ENCODE measurements at regions not wholly inside any gene's neighbourhood (a gene's known extent, or its start where the extent isn't known, plus 50 kb on each side); places are given as distances from the start of the nearest gene placed in this dataset.

DNA sequence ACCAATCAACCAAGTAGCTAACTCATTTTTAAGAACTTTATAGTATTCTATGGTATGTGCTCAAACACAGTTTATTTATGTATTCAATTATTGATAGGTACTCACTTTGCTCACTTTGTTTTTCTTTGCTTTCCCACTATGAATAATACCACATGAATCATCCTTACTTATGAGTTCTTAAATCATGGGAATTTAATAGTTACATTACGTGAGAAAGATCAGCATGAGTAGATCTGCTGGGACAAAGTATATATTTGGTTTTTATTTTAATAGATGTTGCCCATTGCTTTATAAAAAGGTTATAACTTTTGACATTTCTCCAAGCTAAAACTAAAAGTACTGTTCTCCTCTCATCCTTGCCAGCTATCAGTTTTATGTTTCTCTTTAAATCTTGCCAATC is 390.7 kb downstream of the LRATD1 start:
- DNase-seq (ENCODE audit: low read depth in 1 of 2, low spot score in 1 of 2) = no peak
- no peak overlapping the region for H3K4me3 ChIP-seq (replicated peaks; ENCODE audit: insufficient read depth, low read length)
- no peak overlapping the region for H3K27ac ChIP-seq (replicated peaks)
- H3K27me3 ChIP-seq (ENCODE audit: insufficient read depth, poor library complexity, severe bottlenecking) = no peaks in the 10 kb centered on the region
- TF ChIP-seq REST (IDR thresholded peaks at IDR 0.05; ENCODE audit: insufficient replicate concordance, low read depth) (no peak), GABPA (IDR thresholded peaks at IDR 0.05; ENCODE audit: low read depth) (no peak), CTCF (IDR thresholded peaks at IDR 0.05; ENCODE audit: insufficient read depth, low read length) (no peak)

GRCh38 chr2:15028406-15028805 is 395.9 kb downstream of the LRATD1 start:
- Histone ChIP-seq H3K4me3 (replicated peaks; ENCODE audit: insufficient read depth, low read length) (no peak overlapping the region), H3K27ac (replicated peaks) (no peak overlapping the region), H3K27me3 (ENCODE audit: insufficient read depth, poor library complexity, severe bottlenecking) (no peaks in the 10 kb centered on the region)
- no peak for TF ChIP-seq POLR2AphosphoS5 (IDR thresholded peaks at IDR 0.05; ENCODE audit: low read depth)
- no peak for TF ChIP-seq CTCF (IDR thresholded peaks at IDR 0.05; ENCODE audit: insufficient read depth, low read length)
- TF ChIP-seq GABPA (IDR thresholded peaks at IDR 0.05; ENCODE audit: low read depth) = no peak
- no peak for TF ChIP-seq REST (IDR thresholded peaks at IDR 0.05; ENCODE audit: insufficient replicate concordance, low read depth)
- no peak for TF ChIP-seq SPI1 (IDR thresholded peaks at IDR 0.05; ENCODE audit: borderline replicate concordance, low read depth)
- DNase-seq (ENCODE audit: low read depth in 1 of 2, low spot score in 1 of 2) = no peak

GRCh38 chr2:15031745-15032240 is 399.3 kb downstream of the LRATD1 start:
- DNase-seq (ENCODE audit: low read depth in 1 of 2, low spot score in 1 of 2) = peak in 1 of 2 experiments; percentile 65
- TF ChIP-seq POLR2AphosphoS5 (IDR thresholded peaks at IDR 0.05; ENCODE audit: low read depth) = no peak
- no peak for TF ChIP-seq SPI1 (IDR thresholded peaks at IDR 0.05; ENCODE audit: borderline replicate concordance, low read depth)
- no peak for TF ChIP-seq CTCF (IDR thresholded peaks at IDR 0.05; ENCODE audit: insufficient read depth, low read length)
- TF ChIP-seq REST (IDR thresholded peaks at IDR 0.05; ENCODE audit: insufficient replicate concordance, low read depth) = no peak
- no peak for TF ChIP-seq GABPA (IDR thresholded peaks at IDR 0.05; ENCODE audit: low read depth)
- Histone ChIP-seq H3K27me3 (ENCODE audit: insufficient read depth, poor library complexity, severe bottlenecking) (no peaks in the 10 kb centered on the region), H3K27ac (replicated peaks) (peak overlapping the region; percentile 71), H3K4me3 (replicated peaks; ENCODE audit: insufficient read depth, low read length) (no peak overlapping the region)

Measured in HL-60 (cell line).